Right cardiac atrium (tissue), 5 donors: ENCODE measurements at regions not wholly inside any gene's neighbourhood (a gene's known extent, or its start where the extent isn't known, plus 50 kb on each side); places are given as distances from the start of the nearest gene placed in this dataset.

Experiments used
- ATAC-seq, 2 donors: fragments of 200-7000 bp; cut with Tn5 transposase; one replicate each; pipeline versions ENCODE4 v1.8.0 to v1.9.1; 2020; ENCODE audit warnings: moderate library complexity in 2 of 2, mild to moderate bottlenecking in 1 of 2
- DNase-seq, 3 donors: peaks; one replicate each; pipeline ENCODE4 v3.0.0-alpha.2; 2020
- H3K27ac ChIP-seq: one replicate; pipeline ENCODE4 v1.5.1; 2013; ENCODE audit warnings: mild to moderate bottlenecking, low read length, control low read depth, moderate library complexity
- H3K27me3 ChIP-seq: one replicate; pipeline ENCODE4 v1.6.1; 2013; ENCODE audit not compliant: control insufficient read depth, insufficient read depth
- H3K4me1 ChIP-seq: one replicate; pipeline ENCODE4 v1.6.1; 2013; ENCODE audit warnings: low read length; ENCODE audit not compliant: control insufficient read depth, insufficient read depth
- H3K4me3 ChIP-seq: one replicate; pipeline ENCODE4 v1.5.1; 2013; ENCODE audit warnings: low read length, control low read depth
- H3K9me3 ChIP-seq: one replicate; pipeline ENCODE4 v1.6.1; 2013; ENCODE audit warnings: low read length; ENCODE audit not compliant: control insufficient read depth
- WGBS: extraction: QIAGEN DNeasy Blood & Tissue Kit; methylation state at CpG from one replicate; pipeline ENCODE4 v1.1.7; 2013; 5-methylcytosine and 5-hydroxymethylcytosine counted together
- intact Hi-C, 4 donors: fragments of 100-400 bp; cut with DNase I; formaldehyde crosslinking; loops; one replicate each; pipeline versions ENCODE4 v1.11.0 to v1.14.0; 2022 to 2023
- donor health status: healthy with polysubstance abuse.
- donor health status: DM: no; HTN: yes; CAD: no.
- donor health status: DM: no; HTN: no; CAD: no.
- donor health status: DM: no; HTN: yes; CAD: no; lungs with severe emphysema.
- donor health status: DM: yes; HTN: yes; CAD: no.

DNA sequence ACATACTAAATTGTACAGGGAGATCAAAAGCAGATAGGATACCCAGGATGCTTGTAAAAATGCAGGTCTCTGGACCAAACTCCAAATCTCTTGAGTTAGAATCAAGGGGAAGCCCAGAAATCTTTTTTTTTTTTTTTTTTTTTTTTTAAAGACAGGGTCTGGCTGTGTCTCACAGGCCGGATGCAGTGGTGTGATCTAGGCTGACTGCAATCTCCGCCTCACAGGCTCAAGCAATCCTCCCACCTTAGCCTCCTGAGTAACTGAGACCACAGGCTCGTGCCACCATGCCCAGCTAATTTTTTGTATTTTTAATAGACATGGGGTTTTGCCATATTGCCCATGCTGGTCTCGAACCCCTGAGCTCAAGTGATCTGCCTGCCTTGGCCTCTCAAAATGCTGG, 373.5 kb downstream of the SHQ1 start:
- H3K27me3 ChIP-seq: no peaks in the 10 kb centered on the region
- intact Hi-C loops: no loop called here
- 93% methylated on average over 4 of the region's 4 CpGs for WGBS
- H3K4me3 ChIP-seq: no peak overlapping the region
- H3K9me3 ChIP-seq: no peaks in the 10 kb centered on the region
- DNase-seq (no peak), ATAC-seq (no peak)
- H3K4me1 ChIP-seq: no peaks in the 10 kb centered on the region
- H3K27ac ChIP-seq: no peak overlapping the region

GRCh38 chr3:72473156-72473555, 375.1 kb downstream of the SHQ1 start:
- Histone ChIP-seq H3K4me1 (no peaks in the 10 kb centered on the region), H3K27ac (no peak overlapping the region), H3K9me3 (no peaks in the 10 kb centered on the region), H3K27me3 (no peaks in the 10 kb centered on the region), H3K4me3 (no peak overlapping the region)
- ATAC-seq (no peak), DNase-seq (no peak)
- 70% methylated on average over 5 of the region's 5 CpGs for WGBS
- intact Hi-C loops: no loop called here

DNA sequence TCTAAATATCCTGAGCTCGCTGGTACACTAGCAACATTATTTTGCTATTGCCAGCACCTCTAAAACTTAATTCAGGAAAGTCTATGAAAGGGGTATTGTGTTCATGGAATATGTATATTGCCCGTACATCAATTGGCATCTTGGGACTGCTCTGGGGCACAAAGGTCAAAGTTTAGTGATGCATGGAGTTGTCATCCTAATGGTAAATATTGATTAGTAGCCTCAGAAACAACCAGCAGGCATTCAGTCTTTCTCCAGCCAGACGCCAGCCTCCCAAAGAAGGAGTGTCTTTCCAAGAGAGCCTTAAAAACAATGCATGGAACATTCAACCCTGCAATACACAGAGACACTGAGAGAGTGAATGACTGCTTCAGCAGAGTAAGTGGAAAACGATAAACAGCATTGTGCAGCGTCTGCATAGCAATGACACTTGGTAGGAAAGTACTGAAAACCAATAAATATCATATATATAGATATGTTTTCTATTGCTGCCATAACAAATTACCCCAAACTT, 377.3 kb downstream of the SHQ1 start:
- Histone ChIP-seq H3K27me3 (no peaks in the 10 kb centered on the region), H3K4me1 (peaks cover 2% of the 10 kb centered on the region), H3K27ac (no peak overlapping the region), H3K4me3 (no peak overlapping the region), H3K9me3 (no peaks in the 10 kb centered on the region)
- 93% methylated on average over 5 of the region's 5 CpGs for WGBS
- intact Hi-C loops: no loop called here
- no peak for ATAC-seq
- DNase-seq: no peak

DNA sequence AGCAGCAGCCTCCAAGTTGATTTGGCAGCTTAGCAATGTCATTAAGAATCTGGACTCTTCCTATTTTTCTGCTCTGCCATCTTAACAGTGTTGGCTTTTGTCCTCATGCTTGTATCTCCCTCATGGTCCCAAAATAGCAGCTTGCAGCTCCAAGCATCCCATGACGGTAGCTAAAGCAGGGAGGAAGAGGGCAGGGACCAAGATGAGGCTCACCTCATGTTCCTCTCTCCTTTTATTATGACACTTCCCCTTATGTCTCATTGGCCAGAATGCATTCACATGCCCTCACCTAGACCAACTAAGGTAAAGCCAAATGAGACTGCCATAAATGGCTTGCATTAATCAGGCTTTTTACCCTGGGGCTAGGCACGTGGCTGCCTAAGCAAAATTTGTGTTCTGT, 382.4 kb downstream of the SHQ1 start:
- no peaks in the 10 kb centered on the region for H3K9me3 ChIP-seq
- WGBS: 45% methylated on average over 2 of the region's 2 CpGs
- H3K4me1 ChIP-seq: peaks cover 12% of the 10 kb centered on the region
- no peaks in the 10 kb centered on the region for H3K27me3 ChIP-seq
- H3K4me3 ChIP-seq: no peak overlapping the region
- intact Hi-C loops: no loop called here
- H3K27ac ChIP-seq: no peak overlapping the region
- ATAC-seq (peak; percentile 31 to 54), DNase-seq (no peak)

DNA sequence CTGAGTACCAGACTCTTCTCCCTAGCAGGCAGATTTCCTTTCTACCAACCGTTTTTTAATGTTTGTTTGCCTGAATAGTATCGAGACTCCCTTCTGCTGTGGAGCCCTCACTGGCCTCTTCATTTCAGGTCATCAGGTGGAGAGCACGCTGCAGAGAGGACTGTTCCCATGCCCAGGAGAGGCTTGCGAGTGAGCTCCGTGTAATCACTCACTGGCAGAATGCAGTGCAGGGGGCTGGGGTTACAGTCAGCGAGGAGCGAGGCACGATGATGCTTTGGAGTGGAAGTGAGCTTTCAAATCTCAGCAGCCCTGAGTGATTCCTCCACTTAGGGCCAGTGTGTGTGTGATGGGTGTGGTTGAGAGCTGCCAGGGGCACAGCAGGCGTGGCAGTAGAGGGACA, 385.2 kb downstream of the SHQ1 start:
- peaks cover 12% of the 10 kb centered on the region for H3K4me1 ChIP-seq
- DNase-seq (no peak), ATAC-seq (no peak)
- no peaks in the 10 kb centered on the region for H3K27me3 ChIP-seq
- no peak overlapping the region for H3K4me3 ChIP-seq
- no peak overlapping the region for H3K27ac ChIP-seq
- WGBS: 67% methylated on average over 9 of the region's 9 CpGs
- intact Hi-C loops: no loop called here
- H3K9me3 ChIP-seq: no peaks in the 10 kb centered on the region

DNA sequence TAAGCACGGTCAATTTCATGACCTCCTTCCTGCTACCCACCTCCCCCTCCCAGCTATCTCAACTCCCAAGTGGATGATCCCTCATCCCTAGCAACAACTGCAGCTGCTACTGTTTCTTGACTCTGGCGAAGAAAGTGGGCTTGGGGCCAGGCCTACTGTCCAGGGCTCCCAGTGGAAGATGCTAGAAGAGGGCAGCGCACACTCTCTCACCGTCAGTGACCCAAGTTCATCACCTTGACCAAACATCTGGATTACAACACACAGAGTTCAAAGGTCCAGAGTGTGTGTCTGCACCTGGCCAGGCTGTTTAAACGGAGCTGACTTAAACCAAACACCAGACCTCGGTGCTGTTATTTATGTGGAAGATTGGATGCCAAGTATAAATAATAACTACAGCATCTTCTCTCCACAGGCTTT, 385.6 kb downstream of the SHQ1 start:
- no peak overlapping the region for H3K27ac ChIP-seq
- peak; percentile 50 to 80 (median 76) for DNase-seq
- H3K4me3 ChIP-seq: no peak overlapping the region
- ATAC-seq: peak in 1 of 2 donors; percentile 54
- intact Hi-C loops: no loop called here
- WGBS: 20% methylated on average over 6 of the region's 6 CpGs
- H3K27me3 ChIP-seq: no peaks in the 10 kb centered on the region
- no peaks in the 10 kb centered on the region for H3K9me3 ChIP-seq
- H3K4me1 ChIP-seq: peaks cover 12% of the 10 kb centered on the region

GRCh38 chr3:72461787-72462186, 386.5 kb downstream of the SHQ1 start:
- Histone ChIP-seq H3K4me3 (no peak overlapping the region), H3K27ac (no peak overlapping the region), H3K27me3 (no peaks in the 10 kb centered on the region), H3K4me1 (peaks cover 12% of the 10 kb centered on the region), H3K9me3 (no peaks in the 10 kb centered on the region)
- DNase-seq (peak; percentile 45 to 84 (median 78)), ATAC-seq (peak; percentile 75 to 77)
- WGBS: 18% methylated on average over 4 of the region's 4 CpGs
- intact Hi-C loops: no loop called here

- 94% methylated on average over 8 of the region's 8 CpGs for WGBS
- ATAC-seq (no peak), DNase-seq (no peak)
- no peak overlapping the region for H3K27ac ChIP-seq
- H3K9me3 ChIP-seq: no peaks in the 10 kb centered on the region
- no peak overlapping the region for H3K4me3 ChIP-seq
- peaks cover 7% of the 10 kb centered on the region for H3K4me1 ChIP-seq
- intact Hi-C loops: no loop called here
- H3K27me3 ChIP-seq: no peaks in the 10 kb centered on the region
Observed at GRCh38 chr3:72460205-72461174, 387.8 kb downstream of the SHQ1 start.

- ATAC-seq: no peak
- DNase-seq: no peak
- intact Hi-C loops: no loop called here
- peaks cover 7% of the 10 kb centered on the region for H3K4me1 ChIP-seq
- H3K27ac ChIP-seq: no peak overlapping the region
- H3K9me3 ChIP-seq: no peaks in the 10 kb centered on the region
- no peaks in the 10 kb centered on the region for H3K27me3 ChIP-seq
- no peak overlapping the region for H3K4me3 ChIP-seq
Observed at GRCh38 chr3:72459588-72459987, 388.7 kb downstream of the SHQ1 start.

DNA sequence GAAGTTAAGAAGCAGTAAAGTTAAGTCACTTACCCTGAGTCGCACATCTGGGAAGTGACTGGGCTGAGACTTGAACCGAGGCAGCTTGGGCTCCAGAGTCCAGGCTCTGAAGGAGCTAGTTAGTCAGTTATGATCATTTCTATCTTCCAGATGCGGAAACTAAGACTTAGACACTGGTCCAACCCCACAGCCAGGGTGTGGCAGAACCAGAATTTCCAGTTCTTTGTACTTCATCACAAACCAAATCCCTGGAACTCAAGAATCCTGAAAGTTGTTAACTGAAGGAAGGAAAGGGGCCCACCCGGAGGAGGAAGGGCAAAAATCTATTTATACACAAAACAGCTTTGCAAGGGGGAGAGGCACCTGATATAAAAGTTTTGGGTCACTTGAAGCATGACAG, 389.9 kb downstream of the SHQ1 start:
- DNase-seq (no peak), ATAC-seq (no peak)
- 85% methylated on average over 4 of the region's 4 CpGs for WGBS
- intact Hi-C loops: no loop called here
- peaks cover 7% of the 10 kb centered on the region for H3K4me1 ChIP-seq
- no peak overlapping the region for H3K27ac ChIP-seq
- no peaks in the 10 kb centered on the region for H3K27me3 ChIP-seq
- no peaks in the 10 kb centered on the region for H3K9me3 ChIP-seq
- H3K4me3 ChIP-seq: no peak overlapping the region

- intact Hi-C loops: no loop called here
- Histone ChIP-seq H3K4me3 (no peak overlapping the region), H3K27me3 (no peaks in the 10 kb centered on the region), H3K4me1 (no peaks in the 10 kb centered on the region), H3K27ac (no peak overlapping the region), H3K9me3 (no peaks in the 10 kb centered on the region)
- no peak for ATAC-seq
- 87% methylated on average over 3 of the region's 3 CpGs for WGBS
- DNase-seq: no peak
Observed at GRCh38 chr3:72454441-72454840, 393.8 kb downstream of the SHQ1 start.
